GM19372 (cell line): ENCODE measurements at regions not wholly inside any gene's neighbourhood (a gene's known extent, or its start where the extent isn't known, plus 50 kb on each side); places are given as distances from the start of the nearest gene placed in this dataset.
"Not testable (repeated sequence)": the region's sequence is repeated elsewhere in the genome, so short reads cannot be mapped to it uniquely, and the experiment has no call there.

Source experiments
- ATAC-seq: cut with Tn5 transposase; IDR thresholded peaks from one replicate; pipeline ENCODE4 v1.9.1; 2021; ENCODE audit warnings: mild to moderate bottlenecking, low read depth, moderate library complexity; ENCODE audit not compliant: unreplicated experiment

- ATAC-seq = no peak
These were observed 677.1 kb downstream of the DTWD2 start for GRCh38 chr5:118311103-118311819.

DNA sequence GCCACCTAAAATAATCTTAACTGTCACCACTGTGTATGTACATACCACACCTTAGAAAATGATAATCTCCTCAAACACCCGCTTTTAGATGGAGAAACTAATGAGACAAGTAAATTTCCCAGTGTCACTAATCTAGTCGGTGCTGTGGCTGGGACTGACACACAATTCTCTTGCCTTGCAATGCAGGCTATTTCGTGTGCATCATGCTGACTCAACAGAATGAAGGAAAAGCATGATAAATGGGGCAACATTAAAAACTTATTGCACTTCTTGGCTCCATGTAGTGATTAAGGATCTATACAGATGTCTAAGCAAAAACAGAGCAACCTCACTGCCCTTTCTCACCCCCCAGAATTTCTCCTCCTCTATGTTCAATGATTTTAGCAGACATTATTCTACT is 677.9 kb downstream of the DTWD2 start:
- ATAC-seq = no peak

- no peak for ATAC-seq
These were observed 685.1 kb downstream of the DTWD2 start for GRCh38 chr5:118303296-118303695.

DNA sequence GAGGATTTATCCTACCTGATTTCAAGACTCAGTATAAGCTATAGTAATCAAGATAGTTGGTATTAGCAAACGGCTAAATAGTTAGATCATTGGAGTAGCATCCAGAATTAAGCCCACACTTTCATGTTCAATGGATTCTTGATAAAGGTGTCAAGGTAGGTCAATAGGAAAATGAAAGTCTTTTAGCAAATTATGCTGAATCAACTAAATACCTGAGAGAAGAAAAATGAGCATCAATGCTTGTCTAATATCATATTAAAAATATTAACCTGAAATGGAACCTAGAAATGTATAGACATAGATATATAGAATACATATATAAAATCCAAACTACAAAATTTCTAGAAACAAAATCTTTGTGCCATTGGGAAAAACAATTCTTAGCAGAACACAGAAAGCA is 685.6 kb downstream of the DTWD2 start:
- ATAC-seq = no peak

DNA sequence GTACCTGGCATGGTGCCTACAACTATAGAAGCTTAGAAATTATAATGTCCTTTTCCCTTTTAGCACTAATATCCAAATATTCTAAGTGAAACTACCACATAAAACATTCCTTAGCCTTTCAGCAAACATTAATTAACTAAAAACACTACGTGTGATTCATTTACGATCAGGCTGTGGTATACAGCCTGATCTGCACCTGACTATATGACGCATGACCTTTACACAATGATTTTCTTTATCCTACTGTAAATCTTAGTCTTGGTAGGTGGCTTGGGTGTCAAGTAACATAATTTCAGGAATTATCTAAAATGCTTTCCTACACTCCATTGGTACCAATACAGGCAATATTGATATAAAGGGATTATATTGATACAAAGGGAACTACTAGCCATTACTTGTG is 686.7 kb downstream of the DTWD2 start:
- no peak for ATAC-seq

DNA sequence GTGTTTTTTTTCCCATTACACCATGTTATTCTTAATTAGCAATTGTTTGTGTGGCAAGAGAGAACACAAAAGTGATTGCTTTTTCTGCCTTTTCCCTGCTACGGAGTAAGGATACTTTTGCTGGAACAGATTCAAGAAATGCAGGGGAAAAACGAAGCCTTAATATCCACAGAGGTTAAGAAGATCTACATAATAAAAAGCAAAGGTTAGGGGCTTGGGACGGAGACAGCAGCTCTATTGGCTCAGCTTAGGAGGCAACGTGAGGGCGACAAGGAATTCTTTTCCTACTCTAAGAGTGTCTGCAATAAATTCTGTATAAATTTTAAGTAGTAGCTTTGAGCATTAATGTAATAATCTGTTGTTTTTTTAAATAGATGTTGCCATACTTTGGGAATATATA is 693.3 kb downstream of the DTWD2 start:
- no peak for ATAC-seq

DNA sequence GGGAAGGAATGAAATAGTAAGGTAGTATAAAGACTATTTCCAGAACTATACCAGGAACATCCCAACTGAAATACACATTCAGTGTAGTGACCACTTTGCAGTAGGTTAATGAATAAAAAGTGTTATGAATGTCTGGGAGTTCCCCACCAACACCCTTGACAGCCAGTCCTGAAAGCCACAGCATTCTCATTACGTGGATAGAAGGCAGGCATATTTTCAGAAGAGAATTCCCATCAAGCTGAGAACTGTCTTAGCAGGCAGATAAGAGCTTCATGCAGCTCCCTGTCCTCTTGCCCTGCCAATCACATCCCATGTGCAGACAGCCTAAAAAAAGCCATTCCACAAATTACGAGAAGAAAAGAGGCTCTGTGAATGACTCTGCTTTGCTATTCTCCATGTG is 695.0 kb downstream of the DTWD2 start:
- no peak for ATAC-seq

DNA sequence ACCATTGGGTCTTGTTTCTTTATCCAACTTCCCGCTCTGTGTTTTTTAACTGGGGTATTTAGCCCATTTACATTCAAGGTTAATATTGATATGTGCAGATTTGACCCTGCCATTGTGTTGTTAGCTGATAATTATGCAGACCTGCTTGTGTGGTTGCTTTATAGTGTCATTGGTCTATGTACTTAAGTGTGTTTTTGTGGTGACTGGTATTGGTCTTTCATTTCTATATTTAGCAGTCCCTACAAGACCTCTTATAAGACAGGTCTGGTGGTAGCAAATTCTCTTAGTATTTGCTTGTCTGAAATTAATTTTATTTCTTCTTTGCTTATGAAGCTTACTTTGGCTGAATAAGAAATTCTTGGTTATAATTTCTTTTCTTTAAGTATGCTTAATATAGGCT is 698.1 kb downstream of the DTWD2 start:
- ATAC-seq = no peak

DNA sequence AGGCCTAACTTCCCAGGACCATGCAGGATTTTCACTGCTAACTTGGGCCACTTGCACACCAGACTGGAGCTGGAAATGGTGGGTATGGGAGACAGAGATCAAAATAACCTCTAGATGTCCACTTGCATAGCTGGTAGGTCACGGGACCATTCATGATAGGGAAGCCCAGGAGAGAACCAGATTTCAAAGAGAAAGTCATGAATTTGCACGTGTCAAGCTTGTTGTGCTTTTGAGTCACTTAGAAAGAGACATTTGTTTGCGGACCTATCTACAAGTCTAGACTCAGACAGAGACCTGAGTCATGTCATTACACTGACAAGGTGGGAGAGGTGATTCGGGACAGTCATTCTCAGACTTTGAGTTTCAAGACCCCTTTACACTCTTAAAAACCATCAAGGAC is 704.1 kb downstream of the DTWD2 start:
- ATAC-seq = not testable (repeated sequence)

DNA sequence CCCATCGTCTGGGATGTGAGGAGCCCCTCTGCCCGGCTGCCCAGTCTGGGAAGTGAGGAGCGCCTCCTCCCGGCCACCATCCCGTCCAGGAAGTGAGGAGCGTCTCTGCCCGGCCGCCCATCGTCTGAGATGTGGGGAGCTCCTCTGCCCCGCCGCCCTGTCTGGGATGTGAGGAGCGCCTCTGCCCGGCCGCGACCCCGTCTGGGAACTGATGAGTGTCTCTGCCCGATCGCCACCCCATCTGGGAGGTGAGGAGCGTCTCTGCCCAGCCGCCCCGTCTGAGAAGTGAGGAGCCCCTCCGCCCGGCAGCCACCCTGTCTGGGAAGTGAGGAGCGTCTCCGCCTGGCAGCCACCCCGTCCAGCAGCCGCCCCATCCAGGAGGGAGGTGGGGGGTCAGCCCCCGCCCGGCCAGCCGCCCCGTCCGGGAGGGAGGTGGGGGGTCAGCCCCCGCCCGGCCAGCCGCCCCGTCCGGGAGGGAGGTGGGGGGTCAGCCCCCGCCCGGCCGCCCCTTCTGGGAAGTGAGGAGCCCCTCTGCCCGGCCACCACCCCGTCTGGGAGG is 705.8 kb downstream of the DTWD2 start:
- ATAC-seq = not testable (repeated sequence)

DNA sequence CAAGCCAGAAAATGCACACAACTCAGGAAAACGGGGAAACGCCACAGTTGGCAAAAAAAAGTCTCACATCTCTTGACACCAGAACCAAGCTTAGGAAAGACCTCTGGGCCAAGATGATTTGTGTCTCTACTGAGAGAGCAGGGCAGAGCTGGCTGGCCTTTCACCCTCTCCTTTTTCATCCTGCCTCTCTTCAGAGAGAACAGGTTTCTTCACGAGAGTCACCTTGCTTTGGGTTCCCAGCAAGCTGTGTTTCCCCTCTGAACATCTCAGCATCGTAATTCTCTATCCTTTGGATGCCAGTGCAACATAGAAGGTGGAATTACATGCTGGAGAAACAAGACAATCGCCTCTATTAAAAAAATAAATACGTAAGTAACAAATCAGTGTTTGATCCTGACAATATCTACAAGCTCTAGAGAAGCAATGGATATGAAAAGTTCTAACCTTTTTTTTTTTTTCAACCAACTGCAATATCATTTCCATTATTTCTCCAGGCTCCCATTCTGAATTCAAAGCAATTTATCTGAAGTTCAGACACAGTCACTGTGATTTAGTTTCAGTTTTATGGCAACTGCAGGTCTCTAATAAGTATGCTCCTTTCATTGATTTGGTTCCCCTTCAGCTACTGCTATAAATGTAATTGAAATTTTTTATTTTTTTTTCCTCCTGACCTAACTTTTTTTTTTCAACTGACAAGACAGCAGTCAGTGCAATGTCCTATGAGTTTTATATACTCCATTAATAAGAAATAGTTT is 708.6 kb downstream of the DTWD2 start:
- no peak for ATAC-seq

DNA sequence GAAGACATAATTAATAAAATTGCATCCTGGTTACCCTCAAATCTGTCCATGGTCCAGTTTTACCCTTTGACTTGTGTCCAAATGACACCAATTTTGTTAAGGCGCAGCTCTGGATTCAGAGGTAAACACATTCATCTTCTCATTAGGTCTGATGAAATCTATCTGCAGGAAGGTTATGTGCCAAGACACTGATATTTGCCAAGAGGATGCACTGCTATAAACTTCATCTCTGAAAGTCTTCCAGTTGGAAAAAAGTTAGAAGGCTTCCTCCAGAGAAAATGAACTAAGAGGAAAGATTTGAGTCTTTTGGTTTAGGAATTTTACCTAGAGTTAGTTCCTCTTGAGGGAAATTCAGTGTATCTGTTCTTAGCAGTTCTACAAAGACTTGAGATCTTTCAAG is 717.8 kb downstream of the DTWD2 start:
- no peak for ATAC-seq

- ATAC-seq = no peak
These were observed 730.1 kb downstream of the DTWD2 start for GRCh38 chr5:118258223-118258622.

DNA sequence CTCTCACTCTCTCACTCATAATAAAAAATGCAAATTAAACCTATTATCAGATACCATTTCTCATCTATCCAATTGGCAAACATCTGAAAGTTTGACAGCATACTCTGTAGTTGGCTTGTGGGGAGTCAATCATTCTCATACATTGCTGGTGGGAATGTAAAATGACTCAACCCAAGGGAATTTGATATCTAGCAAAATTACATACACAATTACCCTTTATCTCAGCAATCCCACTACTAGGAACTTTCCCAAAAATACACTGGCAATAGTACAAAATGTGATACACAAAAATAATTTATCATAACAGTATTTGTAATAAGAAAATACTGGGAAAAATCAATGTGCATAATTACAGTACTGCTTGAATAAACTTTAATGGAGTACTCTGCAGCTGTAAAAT is 731.3 kb downstream of the DTWD2 start:
- ATAC-seq = no peak

GRCh38 chr5:118253225-118254061 is 734.9 kb downstream of the DTWD2 start:
- no peak for ATAC-seq

GRCh38 chr5:118249386-118249785 is 739.0 kb downstream of the DTWD2 start:
- no peak for ATAC-seq

DNA sequence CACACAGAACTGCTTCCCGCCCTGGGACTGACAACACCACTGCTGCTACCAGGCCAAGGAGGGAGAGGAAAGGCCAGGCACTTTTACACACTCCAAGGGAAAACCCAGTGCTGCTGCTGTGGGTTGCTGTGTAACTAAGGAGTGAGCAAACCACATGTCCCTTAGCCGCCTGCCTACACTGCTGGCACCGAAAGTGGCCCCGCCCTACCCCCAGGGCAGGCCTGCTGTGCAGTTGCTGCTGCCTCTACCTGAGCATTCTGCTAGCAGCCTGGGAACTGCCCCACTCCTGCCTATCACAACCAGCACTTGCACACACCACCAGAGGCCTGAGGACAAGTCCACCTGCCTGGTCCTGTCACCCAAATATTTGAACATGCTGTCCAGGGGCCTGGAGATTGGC is 740.9 kb downstream of the DTWD2 start:
- no peak for ATAC-seq

GRCh38 chr5:118243613-118244012 is 744.7 kb downstream of the DTWD2 start:
- no peak for ATAC-seq

- ATAC-seq = no peak
These were observed 745.3 kb downstream of the DTWD2 start for GRCh38 chr5:118243068-118243467.

- ATAC-seq = no peak
These were observed 752.1 kb downstream of the DTWD2 start for GRCh38 chr5:118236108-118236849.
